H9 (cell line): ENCODE measurements at regions not wholly inside any gene's neighbourhood (a gene's known extent, or its start where the extent isn't known, plus 50 kb on each side); places are given as distances from the start of the nearest gene placed in this dataset.

ENCODE experiments used
- DNase-seq: peaks from one replicate; pipeline ENCODE4 v3.0.0-alpha.2; 2017
- H2AFZ ChIP-seq: one replicate; pipeline ENCODE4 v1.6.1; 2013; ENCODE audit warnings: mild to moderate bottlenecking, low read length, control low read depth, moderate library complexity
- H2AK5ac ChIP-seq: 2 replicates; pipeline ENCODE4 v1.6.1; 2013; ENCODE audit warnings: low read length, control low read depth, mixed read lengths; ENCODE audit not compliant: insufficient read length
- H2BK120ac ChIP-seq: one replicate; pipeline ENCODE4 v1.6.1; 2013; ENCODE audit warnings: low read depth, mild to moderate bottlenecking, low read length, control low read depth, inconsistent platforms; ENCODE audit not compliant: poor library complexity, severe bottlenecking
- H2BK12ac ChIP-seq: 2 replicates; pipeline ENCODE4 v1.6.1; 2013; ENCODE audit warnings: low read length, control low read depth, mixed read lengths, low read depth; ENCODE audit not compliant: insufficient read length
- H2BK15ac ChIP-seq: 2 replicates; pipeline ENCODE4 v1.6.1; 2013; ENCODE audit warnings: low read depth, low read length, control low read depth
- H2BK20ac ChIP-seq: one replicate; pipeline ENCODE4 v1.6.1; 2013; ENCODE audit warnings: low read depth, mild to moderate bottlenecking, low read length, control low read depth, inconsistent platforms; ENCODE audit not compliant: poor library complexity, severe bottlenecking
- H2BK5ac ChIP-seq: 2 replicates; pipeline ENCODE4 v1.6.1; 2013; ENCODE audit warnings: low read length, control low read depth, mixed read lengths; ENCODE audit not compliant: insufficient read length
- H3K14ac ChIP-seq: 2 replicates; pipeline ENCODE4 v1.6.1; 2013; ENCODE audit warnings: low read length, control low read depth; ENCODE audit not compliant: insufficient read depth
- H3K18ac ChIP-seq: 2 replicates; pipeline ENCODE4 v1.6.1; 2013; ENCODE audit warnings: low read depth, mild to moderate bottlenecking, mixed read lengths, low read length, control low read depth; ENCODE audit not compliant: insufficient read length
- H3K23ac ChIP-seq: 2 replicates; pipeline ENCODE4 v1.6.1; 2013; ENCODE audit warnings: low read length, control low read depth, mixed read lengths, low read depth; ENCODE audit not compliant: insufficient read length
- H3K23me2 ChIP-seq: 2 replicates; pipeline ENCODE4 v1.6.1; 2013; ENCODE audit warnings: low read depth, mild to moderate bottlenecking, mixed read lengths, low read length, control low read depth; ENCODE audit not compliant: insufficient read length, poor library complexity, severe bottlenecking
- H3K27ac ChIP-seq: 2 replicates; pipeline ENCODE4 v1.5.1; 2013; ENCODE audit warnings: low read length, control low read depth, mixed read lengths, low read depth; ENCODE audit not compliant: insufficient read length
- H3K27me3 ChIP-seq: 2 replicates; pipeline ENCODE4 v1.6.1; 2013; ENCODE audit warnings: low read length, control low read depth, inconsistent platforms; ENCODE audit not compliant: insufficient read depth
- H3K4ac ChIP-seq: 2 replicates; pipeline ENCODE4 v1.6.1; 2013; ENCODE audit warnings: low read depth, mild to moderate bottlenecking, control low read depth, inconsistent platforms, low read length, moderate library complexity
- H3K4me1 ChIP-seq: 2 replicates; pipeline ENCODE4 v1.6.1; 2013; ENCODE audit warnings: low read length, control low read depth, inconsistent platforms; ENCODE audit not compliant: insufficient read depth
- H3K4me2 ChIP-seq: 2 replicates; pipeline ENCODE4 v1.6.1; 2013; ENCODE audit warnings: low read length, control low read depth, mixed read lengths; ENCODE audit not compliant: insufficient read length, insufficient read depth
- H3K56ac ChIP-seq: 2 replicates; pipeline ENCODE4 v1.6.1; 2013; ENCODE audit warnings: low read depth, mild to moderate bottlenecking, mixed read lengths, low read length, control low read depth; ENCODE audit not compliant: insufficient read length
- H3K79me1 ChIP-seq: 2 replicates; pipeline ENCODE4 v1.6.1; 2013; ENCODE audit warnings: low read depth, mild to moderate bottlenecking, moderate library complexity, low read length, control low read depth, inconsistent platforms; ENCODE audit not compliant: insufficient read depth, poor library complexity, severe bottlenecking
- H3K79me2 ChIP-seq: 2 replicates; pipeline ENCODE4 v1.6.1; 2013; ENCODE audit warnings: low read length, control low read depth, inconsistent platforms; ENCODE audit not compliant: insufficient read depth
- H3K9ac ChIP-seq: 2 replicates; pipeline ENCODE4 v1.6.1; 2013; ENCODE audit warnings: low read length, control low read depth, mixed read lengths; ENCODE audit not compliant: insufficient read length; ENCODE audit errors: extremely low read depth
- H3K9me3 ChIP-seq: one replicate; pipeline ENCODE4 v1.6.1; 2013; ENCODE audit warnings: low read depth, low read length, inconsistent platforms; ENCODE audit not compliant: control insufficient read depth
- H3T11ph ChIP-seq: one replicate; pipeline ENCODE4 v1.6.1; 2013; ENCODE audit warnings: mild to moderate bottlenecking, low read length, control low read depth, inconsistent platforms
- H4K20me1 ChIP-seq: one replicate; pipeline ENCODE4 v1.6.1; 2013; ENCODE audit not compliant: control insufficient read depth, insufficient read length, insufficient read depth
- H4K5ac ChIP-seq: 2 replicates; pipeline ENCODE4 v1.6.1; 2013; ENCODE audit warnings: low read depth, mild to moderate bottlenecking, mixed read lengths, low read length, control low read depth; ENCODE audit not compliant: insufficient read length
- H4K8ac ChIP-seq: replicated peaks from 2 replicates; pipeline ENCODE4 v1.6.1; 2013; ENCODE audit warnings: low read length, control low read depth, mixed read lengths, low read depth; ENCODE audit not compliant: insufficient read length
- H4K91ac ChIP-seq: 2 replicates; pipeline ENCODE4 v1.6.1; 2013; ENCODE audit warnings: low read depth, mild to moderate bottlenecking, moderate library complexity, mixed read lengths, low read length, control low read depth; ENCODE audit not compliant: insufficient read length
- H3K27ac Mint-ChIP-seq, 3 experiments: 2 replicates in 2 of 3; 3 replicates in 1 of 3; pipeline ENCODE4 v1.8.0; 2020 to 2021; ENCODE audit warnings: mixed read lengths in 3 of 3, mild to moderate bottlenecking in 1 of 3, moderate library complexity in 1 of 3
- H3K27me3 Mint-ChIP-seq: 2 replicates; pipeline ENCODE4 v1.8.0; 2021; ENCODE audit warnings: low read depth, mild to moderate bottlenecking, moderate library complexity, mixed read lengths
- H3K36me3 Mint-ChIP-seq, 3 experiments: 2 replicates in 2 of 3; 3 replicates in 1 of 3; pipeline ENCODE4 v1.8.0; 2020 to 2021; ENCODE audit warnings: low read depth in 3 of 3, mixed read lengths in 3 of 3; ENCODE audit not compliant: insufficient read depth in 1 of 3
- H3K4me1 Mint-ChIP-seq, 2 experiments: 2 replicates each; pipeline ENCODE4 v1.8.0; 2020; ENCODE audit warnings: mixed read lengths in 2 of 2
- H3K4me3 Mint-ChIP-seq, 2 experiments: 2 replicates in 1 of 2; 3 replicates in 1 of 2; pipeline ENCODE4 v1.8.0; 2020 to 2021; ENCODE audit warnings: mild to moderate bottlenecking in 2 of 2, mixed read lengths in 2 of 2, moderate library complexity in 1 of 2
- H3K9me3 Mint-ChIP-seq, 2 experiments: 2 replicates in 1 of 2; 3 replicates in 1 of 2; pipeline ENCODE4 v1.8.0; 2020; ENCODE audit warnings: mild to moderate bottlenecking in 2 of 2, mixed read lengths in 2 of 2, moderate library complexity in 1 of 2
- WGBS: extraction: QIAGEN DNeasy Blood & Tissue Kit; methylation state at CpG from one replicate; pipeline ENCODE4 v1.1.7; 2013; ENCODE audit warnings: missing lambda C conversion rate, low lambda C conversion rate, mixed read lengths; ENCODE audit not compliant: insufficient read length; ENCODE audit errors: extremely low coverage; 5-methylcytosine and 5-hydroxymethylcytosine counted together
- TF ChIP-seq, protein P1 (sequence below): fragments of 200-600 bp; sonication (generic); conservative IDR thresholded peaks from 3 replicates; pipeline ENCODE4 v1.8.0; 2021; ENCODE audit warnings: antibody characterized with exemption, mild to moderate bottlenecking

DNA sequence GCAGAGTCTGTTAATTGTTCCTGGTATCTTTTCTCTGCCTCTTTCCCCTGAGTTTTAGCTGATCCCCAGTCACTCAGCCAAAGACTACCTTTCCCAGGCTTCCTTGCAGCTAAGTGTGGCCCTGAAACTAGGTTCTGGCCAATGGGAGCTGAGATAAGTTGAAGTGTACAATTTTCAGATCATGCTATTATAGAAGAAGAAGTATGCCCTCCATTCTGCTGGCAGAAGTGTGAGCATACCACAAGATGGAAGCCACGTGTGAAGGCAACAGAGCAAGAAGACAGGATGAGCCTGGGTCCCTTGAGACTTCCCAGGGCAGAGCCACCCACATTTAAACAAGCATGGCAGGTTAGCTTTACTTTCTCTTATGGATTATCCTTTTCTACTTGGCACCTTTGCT, 273.2 kb downstream of the HIVEP2 start:
- H3K27ac ChIP-seq = no peak overlapping the region
- H4K5ac ChIP-seq = no peak overlapping the region
- H3K56ac ChIP-seq = no peak overlapping the region
- H4K91ac ChIP-seq = no peak overlapping the region
- H3K79me2 ChIP-seq = no peaks in the 10 kb centered on the region
- no peak for DNase-seq
- no peak overlapping the region for H3K14ac ChIP-seq
- H4K20me1 ChIP-seq = no peaks in the 10 kb centered on the region
- WGBS = no CpG with 5 or more reads among the region's 1 CpG
- no peak overlapping the region for H4K8ac ChIP-seq
- peaks cover 0 to 3% (median 0%) of the 10 kb centered on the region in 3 experiments; a peak in 1 of 7 replicates for H3K36me3 Mint-ChIP-seq
- no peak overlapping the region for H2BK12ac ChIP-seq
- H2BK5ac ChIP-seq = no peak overlapping the region
- no peak overlapping the region for H3K18ac ChIP-seq
- H3K27me3 ChIP-seq = no peaks in the 10 kb centered on the region
- no peak overlapping the region for H3K9ac ChIP-seq
- H3K4me1 ChIP-seq = no peaks in the 10 kb centered on the region
- no peak overlapping the region for H3K4ac ChIP-seq
- H2AK5ac ChIP-seq = no peak overlapping the region
- no peaks in the 10 kb centered on the region for H3K23me2 ChIP-seq
- no peak overlapping the region for H2BK120ac ChIP-seq
- no peak overlapping the region for H3K27ac Mint-ChIP-seq
- no peaks in the 10 kb centered on the region for H3K79me1 ChIP-seq
- TF ChIP-seq, protein P1, sequence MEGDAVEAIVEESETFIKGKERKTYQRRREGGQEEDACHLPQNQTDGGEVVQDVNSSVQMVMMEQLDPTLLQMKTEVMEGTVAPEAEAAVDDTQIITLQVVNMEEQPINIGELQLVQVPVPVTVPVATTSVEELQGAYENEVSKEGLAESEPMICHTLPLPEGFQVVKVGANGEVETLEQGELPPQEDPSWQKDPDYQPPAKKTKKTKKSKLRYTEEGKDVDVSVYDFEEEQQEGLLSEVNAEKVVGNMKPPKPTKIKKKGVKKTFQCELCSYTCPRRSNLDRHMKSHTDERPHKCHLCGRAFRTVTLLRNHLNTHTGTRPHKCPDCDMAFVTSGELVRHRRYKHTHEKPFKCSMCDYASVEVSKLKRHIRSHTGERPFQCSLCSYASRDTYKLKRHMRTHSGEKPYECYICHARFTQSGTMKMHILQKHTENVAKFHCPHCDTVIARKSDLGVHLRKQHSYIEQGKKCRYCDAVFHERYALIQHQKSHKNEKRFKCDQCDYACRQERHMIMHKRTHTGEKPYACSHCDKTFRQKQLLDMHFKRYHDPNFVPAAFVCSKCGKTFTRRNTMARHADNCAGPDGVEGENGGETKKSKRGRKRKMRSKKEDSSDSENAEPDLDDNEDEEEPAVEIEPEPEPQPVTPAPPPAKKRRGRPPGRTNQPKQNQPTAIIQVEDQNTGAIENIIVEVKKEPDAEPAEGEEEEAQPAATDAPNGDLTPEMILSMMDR = no peak
- H3K4me2 ChIP-seq = no peak overlapping the region
- H2BK15ac ChIP-seq = no peak overlapping the region
- H3K9me3 Mint-ChIP-seq = 0 out of 5 replicates have a peak, but pooled peaks cover 0 to 2% of the 10 kb centered on the region in 2 experiments
- H3K9me3 ChIP-seq = peaks cover 4% of the 10 kb centered on the region
- no peak overlapping the region for H3T11ph ChIP-seq
- no peaks in the 10 kb centered on the region for H3K27me3 Mint-ChIP-seq
- H3K23ac ChIP-seq = no peak overlapping the region
- H3K4me3 Mint-ChIP-seq = no peak overlapping the region
- peaks cover 3 to 4% of the 10 kb centered on the region in 2 experiments; a peak in 1 of 4 replicates for H3K4me1 Mint-ChIP-seq
- H2AFZ ChIP-seq = no peak overlapping the region
- no peak overlapping the region for H2BK20ac ChIP-seq
